ENCODE measurements at regions not wholly inside any gene's neighbourhood (a gene's known extent, or its start where the extent isn't known, plus 50 kb on each side); places are given as distances from the start of the nearest gene placed in this dataset.

- no peak for DNase-seq (ENCODE audit: low spot score)
- no peaks in the 10 kb centered on the region for H3K36me3 ChIP-seq (ENCODE audit: insufficient read depth, low read length)
- no peak overlapping the region for H3K27ac ChIP-seq (ENCODE audit: low read depth, low read length, poor library complexity, severe bottlenecking)
- no peaks in the 10 kb centered on the region for H3K4me1 ChIP-seq (ENCODE audit: insufficient read depth, low read length, poor library complexity, severe bottlenecking)
- no peaks in the 10 kb centered on the region for H3K9me3 ChIP-seq (ENCODE audit: low read length)
- TF ChIP-seq CTCF (conservative IDR thresholded peaks at IDR 0.05; ENCODE audit: low read length) (no peak), EZH2phosphoT487 (IDR thresholded peaks at IDR 0.05; ENCODE audit: borderline replicate concordance, low read depth, low read length) (no peak)
- CTCF ChIA-PET (ENCODE audit: unreplicated experiment), result no interaction called here
- no peaks in the 10 kb centered on the region for H3K9me2 ChIP-seq (ENCODE audit: insufficient read depth, low read length)
- no peak overlapping the region for H3K4me2 ChIP-seq (ENCODE audit: low read length)
- no TSS peak for BruUV-seq (replicated peaks)
- no peak overlapping the region for H2AFZ ChIP-seq (ENCODE audit: low read length)
- no peaks in the 10 kb centered on the region for H4K20me1 ChIP-seq (ENCODE audit: insufficient read depth, low read length)
- POLR2A ChIA-PET, result interaction anchor here (0.6 to 1.6 kb wide), 2 partner anchors 7 to 10 kb away, joined by 3 to 4 read pairs; no protein-coding TSS in a partner anchor
- no peaks in the 10 kb centered on the region for H3K79me2 ChIP-seq (ENCODE audit: insufficient read depth, low read depth, low read length)
- intact Hi-C loops (cut with micrococcal nuclease; ENCODE audit: unreplicated experiment), result no loop called here
- no peak overlapping the region for H3K4me3 ChIP-seq (ENCODE audit: low read depth, low read length, poor library complexity, severe bottlenecking)
These were observed 379.6 kb downstream of the SLITRK6 start for GRCh38 chr13:85419611-85420010.

- Histone ChIP-seq H4K20me1 (ENCODE audit: insufficient read depth, low read length) (no peaks in the 10 kb centered on the region), H3K36me3 (ENCODE audit: insufficient read depth, low read length) (no peaks in the 10 kb centered on the region), H3K27ac (ENCODE audit: low read depth, low read length, poor library complexity, severe bottlenecking) (no peak overlapping the region), H3K4me1 (ENCODE audit: insufficient read depth, low read length, poor library complexity, severe bottlenecking) (no peaks in the 10 kb centered on the region), H3K9me2 (ENCODE audit: insufficient read depth, low read length) (no peaks in the 10 kb centered on the region), H3K4me3 (ENCODE audit: low read depth, low read length, poor library complexity, severe bottlenecking) (no peak overlapping the region), H3K79me2 (ENCODE audit: insufficient read depth, low read depth, low read length) (no peaks in the 10 kb centered on the region), H3K4me2 (ENCODE audit: low read length) (no peak overlapping the region), H2AFZ (ENCODE audit: low read length) (no peak overlapping the region), H3K9me3 (ENCODE audit: low read length) (no peaks in the 10 kb centered on the region)
- ChIA-PET POLR2A (interaction anchor here (0.7 to 1.6 kb wide), 3 partner anchors 12 to 431 kb away, joined by 3 to 7 read pairs (median 3); no protein-coding TSS in a partner anchor), CTCF (ENCODE audit: unreplicated experiment) (no interaction called here)
- BruUV-seq (replicated peaks), result no TSS peak
- no peak for DNase-seq (ENCODE audit: low spot score)
- intact Hi-C loops (cut with micrococcal nuclease; ENCODE audit: unreplicated experiment), result no loop called here
- TF ChIP-seq CTCF (conservative IDR thresholded peaks at IDR 0.05; ENCODE audit: low read length) (no peak), EZH2phosphoT487 (IDR thresholded peaks at IDR 0.05; ENCODE audit: borderline replicate concordance, low read depth, low read length) (no peak)
These were observed 381.4 kb downstream of the SLITRK6 start for GRCh38 chr13:85417807-85418206.

GRCh38 chr13:85413664-85414063, 385.6 kb downstream of the SLITRK6 start:
- Histone ChIP-seq H3K9me2 (ENCODE audit: insufficient read depth, low read length) (no peaks in the 10 kb centered on the region; the same call in 1 of the 2 replicates), H3K36me3 (ENCODE audit: insufficient read depth, low read length) (no peaks in the 10 kb centered on the region), H2AFZ (ENCODE audit: low read length) (no peak overlapping the region), H4K20me1 (ENCODE audit: insufficient read depth, low read length) (no peaks in the 10 kb centered on the region), H3K27ac (ENCODE audit: low read depth, low read length, poor library complexity, severe bottlenecking) (no peak overlapping the region), H3K4me2 (ENCODE audit: low read length) (no peak overlapping the region), H3K79me2 (ENCODE audit: insufficient read depth, low read depth, low read length) (no peaks in the 10 kb centered on the region), H3K9me3 (ENCODE audit: low read length) (no peaks in the 10 kb centered on the region), H3K4me1 (ENCODE audit: insufficient read depth, low read length, poor library complexity, severe bottlenecking) (no peaks in the 10 kb centered on the region), H3K4me3 (ENCODE audit: low read depth, low read length, poor library complexity, severe bottlenecking) (no peak overlapping the region)
- BruUV-seq (replicated peaks), result no TSS peak
- TF ChIP-seq EZH2phosphoT487 (IDR thresholded peaks at IDR 0.05; ENCODE audit: borderline replicate concordance, low read depth, low read length) (no peak), CTCF (conservative IDR thresholded peaks at IDR 0.05; ENCODE audit: low read length) (no peak)
- intact Hi-C loops (cut with micrococcal nuclease; ENCODE audit: unreplicated experiment), result no loop called here
- no peak for DNase-seq (ENCODE audit: low spot score)
- POLR2A ChIA-PET, result no interaction called here
- CTCF ChIA-PET (ENCODE audit: unreplicated experiment), result no interaction called here
